ENCODE measurements at regions not wholly inside any gene's neighbourhood (a gene's known extent, or its start where the extent isn't known, plus 50 kb on each side); places are given as distances from the start of the nearest gene placed in this dataset.

DNA sequence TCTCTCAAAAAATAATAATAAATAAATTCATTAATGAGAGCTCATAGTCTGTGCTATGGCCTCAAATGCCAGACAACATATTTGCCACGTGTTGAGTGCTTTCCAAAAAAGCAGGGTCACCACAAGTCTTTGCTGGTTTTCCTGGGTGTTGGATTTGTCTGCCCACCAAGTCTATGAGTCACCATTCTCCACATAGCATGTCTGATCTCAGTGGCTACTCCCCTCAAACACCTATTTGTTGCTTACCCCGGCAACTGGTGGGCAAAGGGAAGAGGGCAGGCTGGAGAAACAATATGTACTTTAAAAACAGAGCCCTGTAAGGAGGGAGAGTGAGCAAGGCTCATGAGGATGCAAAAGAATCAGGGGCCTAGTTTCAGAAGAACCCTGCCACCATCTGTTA, 120.0 kb upstream of the ARRDC4 start:
- no peak for DNase-seq (ENCODE audit: extremely low spot score)
- TF ChIP-seq, protein P1, sequence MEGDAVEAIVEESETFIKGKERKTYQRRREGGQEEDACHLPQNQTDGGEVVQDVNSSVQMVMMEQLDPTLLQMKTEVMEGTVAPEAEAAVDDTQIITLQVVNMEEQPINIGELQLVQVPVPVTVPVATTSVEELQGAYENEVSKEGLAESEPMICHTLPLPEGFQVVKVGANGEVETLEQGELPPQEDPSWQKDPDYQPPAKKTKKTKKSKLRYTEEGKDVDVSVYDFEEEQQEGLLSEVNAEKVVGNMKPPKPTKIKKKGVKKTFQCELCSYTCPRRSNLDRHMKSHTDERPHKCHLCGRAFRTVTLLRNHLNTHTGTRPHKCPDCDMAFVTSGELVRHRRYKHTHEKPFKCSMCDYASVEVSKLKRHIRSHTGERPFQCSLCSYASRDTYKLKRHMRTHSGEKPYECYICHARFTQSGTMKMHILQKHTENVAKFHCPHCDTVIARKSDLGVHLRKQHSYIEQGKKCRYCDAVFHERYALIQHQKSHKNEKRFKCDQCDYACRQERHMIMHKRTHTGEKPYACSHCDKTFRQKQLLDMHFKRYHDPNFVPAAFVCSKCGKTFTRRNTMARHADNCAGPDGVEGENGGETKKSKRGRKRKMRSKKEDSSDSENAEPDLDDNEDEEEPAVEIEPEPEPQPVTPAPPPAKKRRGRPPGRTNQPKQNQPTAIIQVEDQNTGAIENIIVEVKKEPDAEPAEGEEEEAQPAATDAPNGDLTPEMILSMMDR (IDR thresholded peaks at IDR 0.05; ENCODE audit: control extremely low read depth, extremely low read depth, low read depth, missing control alignments), result no peak
- ChIA-PET CTCF (no interaction called here), POLR2A (no interaction called here)

DNA sequence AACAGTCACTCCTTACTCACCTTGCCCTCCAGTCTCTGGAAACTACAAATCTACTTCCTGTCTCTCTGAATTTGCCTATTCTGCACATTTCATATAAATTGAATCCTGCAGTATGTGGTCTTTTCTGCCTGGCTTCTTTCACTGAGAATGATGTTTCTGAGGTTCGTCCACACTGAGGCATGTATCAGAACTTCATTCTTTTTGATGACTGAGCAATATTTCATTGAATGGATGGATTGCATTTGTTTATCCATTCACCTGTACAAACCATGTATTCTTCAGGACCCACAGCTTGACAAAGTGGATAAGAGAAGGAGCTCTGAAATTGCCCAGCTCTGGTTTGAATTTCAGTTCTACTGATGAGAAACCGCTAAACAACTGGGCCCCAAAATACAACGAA, 118.9 kb upstream of the ARRDC4 start:
- POLR2A ChIA-PET, result no interaction called here
- TF ChIP-seq, protein P1 (IDR thresholded peaks at IDR 0.05; ENCODE audit: control extremely low read depth, extremely low read depth, low read depth, missing control alignments), result no peak
- CTCF ChIA-PET, result no interaction called here
- DNase-seq (ENCODE audit: extremely low spot score), result no peak

DNA sequence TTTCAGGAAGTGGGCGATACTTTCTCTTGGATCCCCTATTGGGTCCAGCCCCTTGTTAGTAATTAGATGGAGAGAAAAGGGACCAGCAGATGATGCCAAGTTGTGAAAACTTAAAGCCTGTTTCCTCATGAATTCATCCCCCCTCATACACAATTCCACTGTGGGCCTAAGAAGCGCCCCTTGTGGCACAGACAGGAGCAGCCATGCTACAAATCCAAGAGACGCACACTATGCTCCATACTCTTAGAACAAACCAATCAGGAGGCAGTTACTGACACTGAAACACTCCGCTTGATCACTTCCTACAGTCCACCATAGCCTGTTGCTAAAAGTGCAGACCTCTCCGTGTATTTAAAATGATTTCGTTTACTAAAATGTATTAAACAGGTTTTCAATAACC, 111.3 kb upstream of the ARRDC4 start:
- CTCF ChIA-PET, result no interaction called here
- POLR2A ChIA-PET, result no interaction called here
- DNase-seq (ENCODE audit: extremely low spot score), result no peak
- TF ChIP-seq, protein P1 (IDR thresholded peaks at IDR 0.05; ENCODE audit: control extremely low read depth, extremely low read depth, low read depth, missing control alignments), result no peak

DNA sequence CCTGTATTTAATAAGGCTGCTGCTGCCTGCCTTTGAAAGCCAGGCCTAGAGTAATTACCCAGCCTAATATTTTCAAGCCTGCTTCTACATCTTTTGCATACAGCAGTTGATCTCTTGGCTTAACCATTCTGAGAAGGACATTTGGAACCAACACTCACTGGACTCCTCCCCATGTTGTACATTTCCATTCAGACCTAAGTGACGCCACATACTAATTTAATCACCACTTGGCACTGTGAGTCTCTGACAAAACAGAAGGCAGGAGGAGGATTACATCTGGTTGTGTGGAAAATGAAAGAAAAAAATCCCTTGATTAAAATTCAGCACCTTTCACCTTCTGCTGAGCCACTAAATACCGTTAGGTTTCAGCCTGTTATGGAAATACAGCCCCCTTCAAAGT, 102.2 kb upstream of the ARRDC4 start:
- ChIA-PET CTCF (no interaction called here), POLR2A (no interaction called here)
- DNase-seq (ENCODE audit: extremely low spot score), result no peak
- TF ChIP-seq, protein P1 (IDR thresholded peaks at IDR 0.05; ENCODE audit: control extremely low read depth, extremely low read depth, low read depth, missing control alignments), result no peak

DNA sequence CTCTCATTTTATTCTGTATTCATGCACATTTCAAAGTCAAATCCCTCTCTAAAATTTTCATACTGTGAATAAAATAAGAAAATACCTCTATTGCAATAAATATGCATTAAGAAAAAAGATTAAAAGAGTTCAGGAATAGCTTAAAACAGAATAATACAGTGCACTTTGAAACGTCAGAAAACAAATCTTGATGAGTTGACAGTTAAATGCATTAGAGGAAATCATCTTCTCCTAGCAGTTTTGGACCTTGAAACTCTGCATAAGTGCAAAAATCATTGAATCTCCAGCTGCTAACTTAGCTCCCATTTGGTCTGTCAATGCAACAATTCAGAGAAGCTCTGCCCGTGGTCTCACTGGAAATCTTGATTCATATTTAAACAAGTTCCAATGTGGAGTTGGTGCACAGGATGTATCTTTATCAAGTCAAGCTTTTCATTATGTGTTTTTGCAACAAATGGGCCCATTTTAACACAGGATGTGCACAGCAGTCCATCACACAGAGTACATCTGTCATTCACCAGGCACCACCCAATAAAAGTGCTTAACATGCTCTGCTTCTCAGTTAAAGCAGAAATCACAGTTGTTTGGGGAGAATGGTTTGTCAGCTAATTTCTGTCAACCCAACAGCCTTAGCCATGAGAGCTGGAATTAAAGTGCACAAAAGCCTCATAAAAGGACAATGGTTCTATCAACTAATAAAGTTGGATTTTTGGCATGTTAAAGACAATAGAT, 98.8 kb upstream of the ARRDC4 start:
- ChIA-PET POLR2A (no interaction called here), CTCF (interaction anchor here (1.1 to 1.5 kb wide), 3 partner anchors 9 to 31 kb away, joined by 3 to 4 read pairs (median 3); no protein-coding TSS in a partner anchor)
- TF ChIP-seq, protein P1 (IDR thresholded peaks at IDR 0.05; ENCODE audit: control extremely low read depth, extremely low read depth, low read depth, missing control alignments), result no peak
- DNase-seq (ENCODE audit: extremely low spot score), result no peak

DNA sequence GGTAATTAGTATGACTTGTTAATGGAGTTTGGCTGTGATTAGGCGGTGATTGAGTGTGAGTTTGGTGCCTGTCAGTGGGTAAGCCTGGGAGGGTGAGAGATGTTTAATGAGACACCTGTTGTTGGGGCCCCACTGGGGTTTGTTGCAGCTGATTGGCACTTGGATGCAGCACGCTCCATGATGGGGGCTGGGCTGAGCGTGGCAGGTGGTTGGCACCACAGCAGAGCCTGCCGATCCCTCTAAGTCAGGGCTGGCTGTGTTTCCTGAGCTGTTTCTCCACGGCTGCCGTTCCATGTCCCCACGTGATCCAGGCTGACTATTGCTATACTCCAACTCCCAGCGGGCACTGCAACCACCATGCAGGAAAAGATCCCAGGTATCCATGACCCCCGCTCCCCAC, 93.5 kb upstream of the ARRDC4 start:
- ChIA-PET CTCF (no interaction called here), POLR2A (no interaction called here)
- no peak for DNase-seq (ENCODE audit: extremely low spot score)
- TF ChIP-seq, protein P1 (IDR thresholded peaks at IDR 0.05; ENCODE audit: control extremely low read depth, extremely low read depth, low read depth, missing control alignments), result no peak

Measured in GM10248 (cell line).